HG03457 (cell line): ENCODE measurements at regions not wholly inside any gene's neighbourhood (a gene's known extent, or its start where the extent isn't known, plus 50 kb on each side); places are given as distances from the start of the nearest gene placed in this dataset.

Experiments used
- ATAC-seq: cut with Tn5 transposase; IDR thresholded peaks from one replicate; pipeline ENCODE4 v1.9.1; 2021; ENCODE audit warnings: moderate number of reproducible peaks; ENCODE audit not compliant: unreplicated experiment

GRCh38 chr12:24307716-24308335 lies 358.4 kb upstream of the SOX5 start:
- no peak for ATAC-seq

- no peak for ATAC-seq
Measured at GRCh38 chr12:24307153-24307552, 357.7 kb upstream of the SOX5 start.

- ATAC-seq: no peak
Measured at GRCh38 chr12:24306001-24306400, 356.5 kb upstream of the SOX5 start.

- no peak for ATAC-seq
Measured at GRCh38 chr12:24304285-24304684, 354.8 kb upstream of the SOX5 start.

GRCh38 chr12:24302708-24303107 lies 353.2 kb upstream of the SOX5 start:
- ATAC-seq: no peak

- ATAC-seq: no peak
Measured at GRCh38 chr12:24297516-24297915, 348.0 kb upstream of the SOX5 start.

- ATAC-seq: no peak
Measured at GRCh38 chr12:24293549-24293948, 344.1 kb upstream of the SOX5 start.

- ATAC-seq: no peak
Measured at GRCh38 chr12:24287963-24288362, 338.5 kb upstream of the SOX5 start.

- ATAC-seq: no peak
Measured at GRCh38 chr12:24285448-24285847, 336.0 kb upstream of the SOX5 start.

- no peak for ATAC-seq
Measured at GRCh38 chr12:24281341-24281740, 331.9 kb upstream of the SOX5 start.

- no peak for ATAC-seq
Measured at GRCh38 chr12:24280056-24280842, 330.8 kb upstream of the SOX5 start.

- no peak for ATAC-seq
Measured at GRCh38 chr12:24278832-24279231, 329.4 kb upstream of the SOX5 start.

GRCh38 chr12:24270965-24271364 lies 321.5 kb upstream of the SOX5 start:
- ATAC-seq: no peak

- ATAC-seq: no peak
Measured at GRCh38 chr12:24270464-24270863, 321.0 kb upstream of the SOX5 start.

- no peak for ATAC-seq
Measured at GRCh38 chr12:24268663-24269186, 319.3 kb upstream of the SOX5 start.

GRCh38 chr12:24266982-24267381 lies 317.5 kb upstream of the SOX5 start:
- ATAC-seq: no peak

- ATAC-seq: no peak
Measured at GRCh38 chr12:24256684-24257083, 307.2 kb upstream of the SOX5 start.

- no peak for ATAC-seq
Measured at GRCh38 chr12:24255920-24256665, 306.6 kb upstream of the SOX5 start.

GRCh38 chr12:24252602-24253001 lies 303.1 kb upstream of the SOX5 start:
- no peak for ATAC-seq

GRCh38 chr12:24246934-24247333 lies 297.5 kb upstream of the SOX5 start:
- ATAC-seq: no peak

- ATAC-seq: no peak
Measured at GRCh38 chr12:24246376-24246775, 296.9 kb upstream of the SOX5 start.

GRCh38 chr12:24244801-24245200 lies 295.3 kb upstream of the SOX5 start:
- ATAC-seq: no peak
